Renal pelvis (tissue), 1 donor: ENCODE measurements at regions not wholly inside any gene's neighbourhood (a gene's known extent, or its start where the extent isn't known, plus 50 kb on each side); places are given as distances from the start of the nearest gene placed in this dataset.
A peak's percentile ranks its signal among the peaks of the same experiment; 100 is the strongest.

Source experiments
- DNase-seq: peaks from one replicate; pipeline ENCODE4 v3.0.0-alpha.2; 2013

DNA sequence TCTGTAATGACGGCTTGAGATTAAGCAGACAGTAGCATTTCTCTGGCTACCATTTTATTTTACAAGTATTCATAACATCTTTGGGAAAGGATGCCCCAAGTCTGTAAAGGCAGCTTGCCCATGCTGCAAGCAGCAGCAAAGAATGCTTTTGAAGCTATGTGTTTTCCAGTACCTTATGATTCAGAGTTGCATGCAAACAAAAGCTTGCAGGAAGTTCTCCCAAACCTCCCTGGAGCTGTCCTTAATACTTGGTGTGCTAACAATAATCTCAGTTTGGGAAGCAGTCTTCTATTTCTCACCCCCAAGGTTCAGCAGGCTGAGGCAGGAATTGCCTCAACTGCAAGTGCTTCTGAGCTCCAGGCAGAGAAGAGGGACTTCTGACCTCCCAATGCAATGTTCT, 60.8 kb downstream of the CCNA1 start:
- DNase-seq, result no peak

DNA sequence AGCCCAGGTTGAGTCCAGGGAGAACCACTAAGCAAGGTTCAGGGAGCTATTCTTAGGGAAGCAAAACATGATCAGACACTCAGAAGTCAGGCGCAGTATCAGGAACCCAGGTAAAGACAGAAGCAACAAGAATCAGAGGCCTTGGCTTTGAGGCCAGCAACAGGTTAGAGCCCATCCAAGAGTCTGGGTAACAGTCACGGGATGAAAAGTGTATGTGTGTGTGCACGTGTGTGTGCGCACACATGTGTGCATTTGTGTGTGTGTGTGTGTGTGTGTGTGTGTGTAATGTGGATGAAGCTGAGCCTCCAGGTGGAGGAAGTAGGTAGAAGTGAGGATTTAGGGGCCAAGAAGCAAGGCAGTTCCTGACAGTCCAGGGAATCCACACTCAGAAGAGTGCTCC, 63.1 kb downstream of the CCNA1 start:
- no peak for DNase-seq

DNA sequence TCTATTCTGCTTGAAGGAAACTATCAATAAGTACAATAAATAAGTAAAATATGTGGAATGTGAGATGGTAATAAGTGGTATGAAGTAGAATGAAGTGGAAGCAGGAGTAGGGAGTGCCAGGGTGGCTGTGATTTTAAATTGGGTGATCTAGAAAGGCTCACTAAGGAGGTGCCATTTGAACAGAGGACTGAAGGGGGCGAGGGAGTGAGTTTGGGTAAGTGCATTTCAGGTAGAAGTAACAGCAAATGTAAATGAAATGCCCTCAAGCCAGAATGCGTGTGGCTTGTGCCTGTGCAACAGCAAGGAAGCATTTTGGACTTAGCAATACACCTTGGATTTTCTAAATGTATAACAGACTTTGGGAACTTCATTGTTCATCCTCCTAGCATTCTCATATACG, 77.1 kb downstream of the CCNA1 start:
- no peak for DNase-seq

DNA sequence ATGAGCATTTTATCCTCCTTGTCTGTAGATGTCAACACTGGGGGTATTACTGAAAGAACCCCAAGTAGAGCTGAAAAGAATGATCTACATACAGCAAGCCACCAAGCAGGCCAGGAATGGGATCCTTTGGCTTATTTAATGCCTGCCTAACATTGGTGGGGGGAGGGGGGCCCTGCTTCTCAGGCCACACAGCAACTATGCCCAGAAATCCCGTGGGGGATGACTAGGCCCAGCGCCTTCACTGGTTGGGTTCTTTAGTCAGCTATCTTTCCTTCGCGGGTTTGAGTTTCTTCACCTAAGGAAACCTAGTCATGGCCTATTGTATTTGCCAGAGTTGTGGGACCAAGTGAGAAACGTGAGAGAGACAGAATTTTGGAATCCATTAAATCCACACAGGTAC, 80.5 kb downstream of the CCNA1 start:
- DNase-seq, result no peak

DNA sequence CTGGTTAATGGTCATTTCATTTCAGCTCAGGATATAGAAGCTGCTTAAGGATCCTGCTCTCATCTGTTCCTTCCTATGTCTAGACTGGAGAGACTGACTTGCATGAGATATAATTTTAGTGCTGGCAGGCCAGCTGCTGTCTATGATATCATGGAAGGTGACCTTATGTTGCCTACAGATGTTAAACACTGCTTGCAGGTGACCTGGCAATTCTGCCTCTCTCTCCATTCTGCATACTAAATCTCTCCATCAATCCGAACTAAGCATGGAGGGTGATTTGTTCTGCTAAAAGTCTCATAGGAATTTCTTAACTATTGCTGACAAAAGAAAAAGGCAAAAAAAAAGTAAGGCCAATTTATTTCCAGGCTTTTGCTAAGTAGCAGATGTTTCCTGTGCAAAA, 81.0 kb downstream of the CCNA1 start:
- no peak for DNase-seq

DNA sequence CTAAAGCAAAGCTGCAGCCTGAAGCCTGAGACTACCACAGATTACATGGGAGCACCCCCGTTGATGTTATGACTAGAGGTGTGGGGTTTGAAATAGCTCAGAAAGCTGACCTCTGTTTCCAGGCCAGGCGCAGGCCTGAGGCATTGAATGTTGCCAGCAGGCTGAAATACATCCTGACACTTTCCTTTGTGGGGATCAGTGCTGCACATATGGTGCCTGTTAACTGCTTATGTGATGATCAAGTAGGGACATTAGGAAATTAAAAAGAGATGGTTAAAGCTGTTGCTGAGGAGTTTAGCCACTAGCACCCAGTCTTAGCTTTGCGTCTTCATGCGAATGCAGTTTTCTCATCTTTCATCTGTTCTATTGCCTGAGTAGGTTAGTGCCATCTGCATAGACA, 83.2 kb downstream of the CCNA1 start:
- no peak for DNase-seq

DNA sequence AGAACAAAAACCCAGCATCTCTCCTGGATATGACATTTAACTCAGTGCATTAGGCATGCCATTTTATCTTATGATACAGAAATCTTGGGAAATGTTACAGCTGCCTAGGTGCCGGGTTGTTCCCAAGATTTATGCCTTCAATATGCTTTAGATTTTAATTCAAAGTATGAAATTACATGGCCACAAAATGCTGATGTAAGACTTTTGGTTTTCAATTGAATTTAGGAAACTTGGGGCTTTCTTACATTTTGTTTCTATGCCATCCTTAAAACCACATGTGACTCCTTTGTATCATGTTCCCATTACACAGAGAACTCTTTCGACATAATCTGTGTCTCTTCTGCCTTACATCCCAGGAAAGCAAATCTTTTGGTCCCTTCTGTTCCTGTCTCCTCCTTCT, 83.9 kb downstream of the CCNA1 start:
- no peak for DNase-seq

DNA sequence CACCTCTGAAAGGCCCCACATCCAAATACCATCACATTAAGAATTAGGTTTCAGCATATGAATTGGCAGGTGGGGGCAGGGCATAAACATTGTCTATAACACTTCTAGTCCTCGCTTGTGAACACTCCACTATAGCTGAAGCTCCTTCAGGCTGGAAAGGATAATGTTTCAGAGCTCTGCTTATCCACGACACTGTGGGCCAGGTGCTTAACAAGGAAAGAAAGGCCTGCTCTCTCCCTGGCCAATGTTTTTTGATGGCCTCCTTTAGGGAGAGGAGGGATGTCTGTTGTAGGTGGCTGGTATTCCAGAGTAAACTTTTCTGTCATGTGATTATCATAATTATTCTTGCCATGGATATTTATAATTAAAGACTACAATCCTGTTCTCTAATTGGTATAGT, 86.4 kb downstream of the CCNA1 start:
- no peak for DNase-seq

DNA sequence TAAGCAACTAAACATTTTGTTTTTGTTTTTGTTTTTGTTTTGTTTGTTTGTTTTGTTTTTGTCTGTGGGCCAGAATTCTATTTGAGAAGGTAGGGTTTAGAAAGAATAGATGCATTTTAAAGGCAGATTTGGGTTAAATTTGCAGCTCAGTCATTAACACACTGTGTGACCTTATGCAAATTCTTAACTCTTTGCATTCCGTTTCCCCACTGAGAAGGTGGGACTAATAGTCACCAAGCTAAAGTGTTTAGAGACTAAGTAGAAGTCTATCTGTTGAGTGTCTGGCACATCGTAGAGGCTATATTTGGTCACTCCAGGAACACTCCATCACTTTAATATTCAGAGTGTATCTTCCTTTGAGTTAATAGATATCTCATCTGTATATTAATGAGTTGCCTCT, 87.1 kb downstream of the CCNA1 start:
- DNase-seq, result no peak

DNA sequence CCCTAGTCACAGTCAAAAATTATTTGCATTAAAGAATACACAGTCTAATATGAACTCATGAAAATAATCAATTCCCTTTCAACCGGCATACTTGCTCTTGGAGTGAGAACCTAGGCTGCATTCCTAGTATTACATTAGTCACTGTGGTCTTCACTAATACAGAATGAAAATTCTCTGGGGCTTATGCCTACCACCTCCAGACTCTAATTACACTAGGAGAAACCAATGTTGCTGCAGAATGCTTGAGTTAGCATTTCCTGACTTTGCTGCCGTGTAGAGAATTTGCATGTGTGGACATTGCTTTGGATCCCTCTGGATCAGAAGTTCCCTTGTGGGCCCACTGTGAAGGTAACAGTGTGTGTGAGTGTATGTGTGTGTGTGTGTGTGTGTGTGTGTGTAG, 87.8 kb downstream of the CCNA1 start:
- no peak for DNase-seq

DNA sequence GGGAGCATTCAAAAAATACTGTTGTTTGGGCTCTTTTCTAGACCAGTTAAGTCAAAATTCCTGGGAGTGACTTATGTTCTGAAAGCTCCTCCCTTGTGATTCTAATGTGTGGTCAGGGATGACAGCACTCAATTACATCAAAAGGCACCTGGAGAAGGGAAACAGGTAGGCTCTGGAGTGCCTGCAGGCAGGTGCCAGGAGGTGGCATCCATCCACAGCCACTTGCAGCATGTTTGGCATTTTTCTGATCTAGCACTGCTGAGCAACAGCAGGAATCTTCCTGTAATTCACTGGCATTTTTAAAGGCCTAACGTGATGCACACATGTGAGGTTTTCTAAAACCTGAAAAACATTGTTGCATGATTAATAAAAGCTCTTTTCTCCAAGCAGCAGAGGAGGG, 94.6 kb downstream of the CCNA1 start:
- no peak for DNase-seq

DNA sequence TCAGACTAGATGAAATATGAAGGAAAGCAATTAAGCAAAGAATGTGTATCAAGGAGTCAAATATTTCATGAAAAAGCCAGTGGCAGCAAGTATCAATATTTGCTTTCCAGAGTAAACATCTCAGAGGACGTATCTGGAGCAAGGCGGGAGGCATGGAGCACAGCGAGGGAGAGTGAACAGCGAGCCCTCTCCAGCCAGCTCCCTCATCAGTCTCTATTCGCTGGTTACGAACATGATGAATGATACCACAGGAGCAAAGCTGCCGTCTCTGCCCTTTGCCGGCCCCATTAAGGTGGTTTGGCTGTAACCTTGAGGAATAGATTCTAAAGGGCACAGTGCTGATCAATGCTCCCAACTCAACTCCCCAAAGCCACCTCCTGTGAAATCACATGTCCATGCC, 95.8 kb downstream of the CCNA1 start:
- no peak for DNase-seq

DNA sequence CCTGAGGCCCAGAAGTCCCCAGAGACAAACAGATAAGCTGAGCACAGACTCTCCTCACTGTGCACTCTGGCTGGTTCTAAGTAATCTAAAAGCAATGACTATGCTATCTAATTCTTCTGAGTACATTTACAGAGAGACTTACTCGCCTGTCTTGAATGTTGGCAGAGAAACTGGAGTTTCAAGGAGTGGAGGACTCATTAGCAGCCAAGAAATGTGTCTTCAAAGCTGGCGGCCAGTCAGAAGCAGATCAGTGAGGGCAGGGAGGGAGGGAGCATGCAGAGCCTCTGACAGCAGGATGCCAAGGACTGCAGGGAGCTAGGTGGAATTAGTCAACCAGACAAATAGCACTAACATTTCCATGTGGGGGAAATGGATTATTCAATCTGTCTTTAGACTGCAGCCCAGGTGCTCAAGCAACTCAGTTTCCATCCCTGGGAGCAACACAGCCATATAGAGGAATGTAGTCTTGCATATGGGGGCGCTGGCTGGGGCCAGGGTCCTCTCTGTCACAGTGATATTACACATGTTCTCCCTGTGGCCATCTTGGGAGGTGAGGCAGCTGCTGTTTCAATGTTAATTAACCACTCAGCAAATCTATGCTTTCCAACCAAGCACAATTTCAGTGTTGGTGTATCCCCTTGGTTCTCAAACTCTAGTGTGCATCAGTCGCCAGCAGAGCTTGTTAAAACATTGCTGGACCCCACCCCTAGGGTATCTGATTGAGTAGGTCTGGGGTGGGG, 97.9 kb downstream of the CCNA1 start:
- no peak for DNase-seq

DNA sequence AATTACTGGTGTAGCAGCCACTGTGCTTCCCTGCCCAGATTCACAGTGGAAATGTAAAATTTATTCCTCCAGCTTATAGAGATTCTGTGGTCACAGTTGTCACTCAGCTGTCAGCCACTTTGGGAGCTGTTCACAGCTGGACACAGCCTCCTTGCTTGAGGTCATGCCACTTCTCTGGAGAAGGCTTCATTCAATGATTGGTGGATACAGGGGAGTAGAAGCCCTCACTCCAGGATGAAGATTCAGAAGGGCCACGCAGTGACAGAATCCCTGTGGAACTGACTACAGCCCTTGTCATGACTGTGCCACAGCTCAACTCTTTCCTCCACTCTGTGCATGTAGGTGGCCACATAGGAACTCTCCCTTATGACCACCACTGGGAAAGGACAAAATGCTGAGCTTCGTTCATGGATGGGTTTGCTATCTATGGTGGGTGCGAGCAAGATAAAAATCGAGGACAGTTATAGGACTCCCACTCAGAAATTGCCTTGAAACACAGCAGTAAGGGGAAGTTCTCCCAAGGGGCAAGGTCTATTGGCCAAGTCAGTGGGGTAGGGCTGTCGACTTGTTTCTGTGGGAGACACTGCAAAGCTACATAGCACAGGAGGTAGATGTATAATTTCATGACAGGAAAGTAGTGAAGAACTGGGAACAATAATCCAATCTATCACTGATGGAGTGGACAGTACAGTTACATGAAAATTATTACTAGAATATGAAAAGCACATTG, 98.7 kb downstream of the CCNA1 start:
- no peak for DNase-seq

DNA sequence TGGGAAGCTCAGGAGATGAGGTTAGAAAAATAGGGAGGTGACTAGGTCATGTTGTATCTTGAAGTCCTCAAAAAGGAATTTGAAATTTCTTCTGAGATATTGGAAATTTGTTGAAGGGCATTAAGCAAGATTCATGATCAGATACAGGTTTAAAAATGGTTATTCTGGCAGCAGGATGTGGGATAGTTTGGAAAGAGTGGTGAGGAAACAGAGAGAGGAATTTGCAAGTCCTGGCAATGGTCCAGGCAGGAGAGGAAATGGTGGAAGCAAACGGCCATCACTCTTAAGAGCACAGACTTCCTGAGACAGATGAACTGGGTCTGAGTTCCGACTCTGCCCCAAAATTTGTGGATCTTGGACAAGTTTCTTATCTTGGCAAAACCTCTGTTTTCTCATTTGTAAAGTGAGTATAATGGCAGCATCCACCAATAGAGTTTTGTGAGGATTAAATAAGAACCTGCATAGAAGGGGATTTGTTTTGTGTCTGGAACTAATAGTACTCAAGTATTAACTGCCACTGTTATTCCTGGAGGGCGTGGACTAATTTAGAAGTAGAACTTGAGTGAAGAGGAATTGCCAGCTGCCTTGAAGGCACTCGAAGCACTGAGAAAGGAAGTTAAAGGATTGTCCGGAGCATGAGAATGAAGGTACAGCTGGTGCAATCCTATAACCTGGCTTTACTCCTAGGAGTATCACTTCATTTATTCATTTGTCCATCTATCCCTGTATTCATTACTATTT, 99.6 kb downstream of the CCNA1 start:
- peak; percentile 14 for DNase-seq

DNA sequence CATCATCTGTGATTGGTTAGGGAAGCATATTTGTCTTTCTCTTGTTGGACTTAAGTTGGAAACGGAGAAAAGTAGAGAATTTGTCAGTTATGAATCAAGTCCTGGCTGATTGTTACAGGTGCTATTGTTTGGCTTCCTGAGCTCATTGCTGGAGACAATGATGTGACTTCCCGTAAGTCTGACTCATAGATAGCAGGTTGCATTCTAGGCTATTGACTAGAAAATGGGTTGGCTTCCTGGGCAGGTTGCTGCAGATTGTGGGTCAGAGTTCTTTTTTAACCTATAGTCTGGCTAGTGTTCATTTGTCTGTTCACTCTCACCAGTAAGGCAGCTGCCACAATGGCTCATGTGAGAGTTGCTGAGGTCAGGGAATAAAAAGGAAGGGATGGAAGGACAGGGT, 101.5 kb downstream of the CCNA1 start:
- DNase-seq, result no peak

DNA sequence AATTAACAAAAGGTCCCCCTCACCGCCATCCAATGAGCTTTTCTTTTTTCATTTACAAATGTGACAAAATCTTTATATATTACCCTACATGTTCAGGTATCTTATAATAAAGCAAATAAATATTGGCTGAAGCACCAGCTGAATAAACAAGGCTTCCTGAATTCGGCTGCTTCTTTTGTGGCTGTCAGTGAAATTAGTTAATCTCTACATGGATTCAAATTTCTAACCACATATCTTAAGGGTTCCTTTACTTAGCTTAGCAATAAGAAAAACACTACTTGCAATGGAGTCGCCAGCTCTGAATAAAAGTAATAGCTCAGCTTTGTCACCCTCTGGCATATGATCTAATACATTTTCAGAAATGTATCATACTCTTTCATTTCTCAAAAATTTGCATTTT, 104.3 kb downstream of the CCNA1 start:
- DNase-seq, result no peak

DNA sequence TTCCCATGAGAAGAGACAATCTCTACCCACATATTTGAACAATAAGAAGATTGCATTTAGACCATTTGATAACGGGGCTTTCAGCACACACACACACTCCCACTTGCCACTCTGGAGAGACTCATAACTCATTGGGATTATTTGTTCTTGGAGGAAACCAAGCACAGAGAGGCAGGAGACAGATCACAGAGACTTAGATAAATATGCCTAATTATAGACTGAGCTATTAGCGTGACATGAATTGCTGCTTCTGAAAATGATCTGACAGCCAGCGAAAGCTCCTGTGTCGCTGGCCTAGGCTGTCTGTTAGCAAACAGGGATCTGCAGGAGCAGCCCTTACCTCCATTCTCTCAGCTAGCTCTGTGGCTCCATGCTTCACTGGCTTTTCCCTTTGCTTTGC, 111.4 kb downstream of the CCNA1 start:
- no peak for DNase-seq

DNA sequence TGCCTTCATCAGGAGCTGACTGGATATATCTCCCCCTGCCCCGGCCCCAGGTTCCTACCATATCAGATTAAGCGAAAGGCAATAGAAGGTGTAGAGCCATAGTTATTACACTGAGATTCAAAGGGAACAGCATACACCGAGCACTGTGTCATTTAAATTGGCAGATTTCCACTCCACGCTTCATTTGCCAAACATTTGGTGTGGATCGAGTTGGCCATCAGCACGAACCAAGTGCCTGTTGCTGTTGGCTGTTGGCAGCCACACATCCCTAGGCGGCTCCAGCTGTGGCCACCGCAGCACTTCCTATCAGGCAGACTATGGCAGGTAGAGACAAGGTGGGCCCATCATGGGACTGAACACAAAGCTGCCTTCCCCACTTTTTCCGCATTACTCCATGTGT, 115.8 kb downstream of the CCNA1 start:
- DNase-seq, result no peak

DNA sequence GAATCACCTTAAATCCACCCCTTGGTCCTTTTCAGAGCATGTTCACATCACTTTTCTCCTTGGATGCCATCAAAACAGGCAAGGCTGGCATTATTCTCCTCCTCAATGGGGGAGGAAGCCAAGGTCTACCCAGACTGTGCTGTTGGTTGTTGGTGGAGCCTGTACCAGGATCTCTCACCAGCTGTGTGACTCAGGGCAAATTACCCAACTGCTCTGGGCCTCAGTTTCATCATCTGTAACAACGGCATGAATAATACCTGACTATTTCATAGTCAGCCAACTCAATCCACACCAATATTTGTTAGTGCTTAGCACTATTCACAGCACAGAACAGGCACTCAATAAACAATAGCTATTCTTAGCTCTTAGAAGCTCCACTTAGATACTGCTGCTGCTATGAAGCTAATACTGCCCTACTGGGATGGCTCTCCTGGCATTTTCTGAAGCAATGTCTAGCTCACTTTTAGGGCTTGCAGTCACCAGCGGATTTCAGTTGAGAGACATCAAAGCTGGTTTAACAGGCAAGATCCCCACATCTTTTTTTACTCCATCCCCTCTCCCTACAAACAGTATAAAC, 116.9 kb downstream of the CCNA1 start:
- no peak for DNase-seq

DNA sequence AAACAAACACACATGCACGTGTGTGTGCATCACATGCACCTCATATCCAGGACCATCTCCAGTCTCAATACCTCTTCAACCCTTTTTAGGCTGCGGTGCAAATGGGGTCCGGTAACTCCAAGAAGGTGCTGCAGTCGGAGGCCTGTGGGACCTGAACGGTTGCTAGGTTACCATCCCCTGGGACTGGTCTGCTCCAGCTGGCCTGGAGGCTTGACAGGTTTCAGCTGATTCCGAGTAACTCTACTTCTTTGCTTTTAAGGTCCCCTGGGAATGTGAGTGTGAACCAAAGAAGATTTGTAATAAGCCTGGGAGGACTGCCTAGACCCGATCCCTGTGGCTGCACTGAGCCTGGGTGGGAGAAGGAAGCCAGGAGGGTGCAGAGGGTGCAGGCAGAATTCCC, 117.5 kb downstream of the CCNA1 start:
- no peak for DNase-seq

DNA sequence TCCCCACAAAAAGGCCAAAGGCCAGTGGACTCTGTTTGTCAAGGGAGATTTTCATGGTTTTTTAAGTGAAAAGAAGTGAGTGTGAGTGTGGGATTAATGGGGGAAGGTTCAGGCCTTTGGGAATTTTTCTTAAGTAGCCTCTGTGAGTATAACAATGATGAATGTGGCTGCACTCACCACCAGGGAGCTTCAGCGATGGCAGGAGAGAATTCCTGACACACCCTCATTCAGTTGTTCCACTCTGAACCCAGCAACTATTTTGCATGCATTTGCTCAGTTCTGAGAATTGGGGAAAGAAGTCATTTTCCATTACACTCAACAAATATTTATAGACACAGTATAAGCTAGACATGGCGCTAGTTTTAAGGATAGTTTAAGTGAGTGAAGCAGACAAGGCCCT, 117.9 kb downstream of the CCNA1 start:
- DNase-seq, result no peak

DNA sequence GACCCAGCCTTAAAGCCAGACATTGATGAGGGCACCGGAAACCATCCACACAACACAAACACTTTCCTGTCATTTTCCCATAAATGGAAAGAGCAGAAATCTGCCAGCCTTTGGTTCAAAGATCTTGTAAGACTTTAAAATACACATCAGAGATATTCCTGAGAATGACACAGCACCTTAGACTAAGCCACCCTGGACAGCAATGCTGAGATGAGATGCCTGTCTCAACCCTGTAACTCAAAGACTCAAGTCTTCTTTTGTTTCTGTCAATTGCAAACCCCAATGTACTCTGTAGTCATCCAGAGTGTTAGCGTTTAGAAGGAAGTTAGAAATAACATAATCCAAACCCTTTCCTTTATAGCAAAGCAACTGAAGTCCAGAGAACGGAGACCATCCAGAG, 119.2 kb downstream of the CCNA1 start:
- DNase-seq, result no peak
